DND-41 (cell line): ENCODE measurements at regions not wholly inside any gene's neighbourhood (a gene's known extent, or its start where the extent isn't known, plus 50 kb on each side); places are given as distances from the start of the nearest gene placed in this dataset.

ENCODE experiments used
- CTCF ChIP-seq: IDR thresholded peaks from 2 replicates; pipeline ENCODE4 v1.5.1; 2012; ENCODE audit warnings: borderline replicate concordance, low read length, moderate library complexity, mild to moderate bottlenecking; ENCODE audit not compliant: poor library complexity, severe bottlenecking; ENCODE audit errors: extremely low read depth
- EZH2 ChIP-seq: IDR thresholded peaks from 3 replicates; pipeline ENCODE4 v1.6.1; 2012; ENCODE audit warnings: borderline replicate concordance, low read depth, mild to moderate bottlenecking, moderate library complexity, low read length, inconsistent platforms; ENCODE audit not compliant: severe bottlenecking

- TF ChIP-seq EZH2, result no peak
- no peak for TF ChIP-seq CTCF
Observed at GRCh38 chr9:31969552-31969951, 414.9 kb upstream of the ACO1 start.
